Suprapubic skin (tissue), 4 donors: ENCODE measurements at regions not wholly inside any gene's neighbourhood (a gene's known extent, or its start where the extent isn't known, plus 50 kb on each side); places are given as distances from the start of the nearest gene placed in this dataset.

Source experiments
- DNase-seq, 2 donors: peaks; one replicate each; pipeline ENCODE4 v3.0.0-alpha.2; 2019; ENCODE audit warnings: low spot score in 2 of 2
- H3K27ac ChIP-seq: fragments of 200-600 bp; sonication (generic); one replicate; pipeline ENCODE4 v1.5.1; 2019
- H3K27me3 ChIP-seq: fragments of 200-600 bp; sonication (generic); one replicate; pipeline ENCODE4 v1.5.1; 2019
- H3K36me3 ChIP-seq: fragments of 200-600 bp; sonication (generic); one replicate; pipeline ENCODE4 v1.5.1; 2019
- H3K4me1 ChIP-seq: fragments of 200-600 bp; sonication (generic); one replicate; pipeline ENCODE4 v1.5.1; 2019
- H3K4me3 ChIP-seq: fragments of 200-600 bp; sonication (generic); one replicate; pipeline ENCODE4 v1.5.1; 2019; ENCODE audit warnings: mild to moderate bottlenecking
- H3K9me3 ChIP-seq: fragments of 200-600 bp; sonication (generic); one replicate; pipeline ENCODE4 v1.5.1; 2019
- EP300 ChIP-seq: sonication (generic); formaldehyde crosslinking; IDR thresholded peaks from one replicate; pipeline ENCODE4 v1.6.1; 2017; ENCODE audit warnings: antibody characterized with exemption
- POLR2A ChIP-seq, 2 donors: fragments of 450-650 bp; IDR thresholded peaks; one replicate each; pipeline ENCODE4 v1.6.1; 2017; ENCODE audit warnings: antibody characterized with exemption in 2 of 2, mild to moderate bottlenecking in 2 of 2, moderate library complexity in 2 of 2
- POLR2AphosphoS5 ChIP-seq, 3 donors: sonication (generic); formaldehyde crosslinking; IDR thresholded peaks; one replicate each; pipeline ENCODE4 v1.6.1; 2017; ENCODE audit warnings: antibody characterized with exemption in 3 of 3
- WGBS: methylation state at CpG from one replicate; pipeline ENCODE4 v1.1.5; 2018; 5-methylcytosine and 5-hydroxymethylcytosine counted together
- TF ChIP-seq, protein P1 (sequence below), 2 donors: fragments of 200-600 bp in 1 of 2; fragments of 450-650 bp in 1 of 2; sonication (generic) in 1 of 2; IDR thresholded peaks; one replicate each; pipeline ENCODE4 v1.5.1; 2016 to 2019; ENCODE audit warnings: antibody characterized with exemption in 2 of 2, mild to moderate bottlenecking in 1 of 2, moderate library complexity in 1 of 2

DNA sequence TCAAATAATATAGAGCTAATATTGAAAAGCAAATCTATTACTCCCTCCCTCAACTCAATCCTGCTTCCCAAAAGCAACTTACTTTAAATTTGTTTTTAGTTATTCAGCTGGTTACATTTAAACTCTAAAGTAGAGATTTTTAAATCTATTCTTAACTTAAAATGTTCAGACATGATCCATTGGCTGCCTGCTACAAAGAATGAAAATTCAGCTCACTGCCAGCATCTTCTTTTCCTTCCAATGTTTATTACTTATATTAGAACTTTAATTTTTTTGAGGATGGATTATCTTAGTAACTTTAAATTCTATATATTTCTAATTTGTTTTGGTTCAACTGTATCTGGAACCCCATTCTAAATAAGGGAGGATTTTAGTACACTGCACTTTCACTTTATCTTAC is 163.2 kb downstream of the TMEM167A start:
- no peak overlapping the region for H3K4me3 ChIP-seq
- H3K27ac ChIP-seq = no peak overlapping the region
- no peaks in the 10 kb centered on the region for H3K36me3 ChIP-seq
- no peaks in the 10 kb centered on the region for H3K4me1 ChIP-seq
- peaks cover 15% of the 10 kb centered on the region for H3K9me3 ChIP-seq
- no peaks in the 10 kb centered on the region for H3K27me3 ChIP-seq
- no peak for DNase-seq
- TF ChIP-seq, protein P1, sequence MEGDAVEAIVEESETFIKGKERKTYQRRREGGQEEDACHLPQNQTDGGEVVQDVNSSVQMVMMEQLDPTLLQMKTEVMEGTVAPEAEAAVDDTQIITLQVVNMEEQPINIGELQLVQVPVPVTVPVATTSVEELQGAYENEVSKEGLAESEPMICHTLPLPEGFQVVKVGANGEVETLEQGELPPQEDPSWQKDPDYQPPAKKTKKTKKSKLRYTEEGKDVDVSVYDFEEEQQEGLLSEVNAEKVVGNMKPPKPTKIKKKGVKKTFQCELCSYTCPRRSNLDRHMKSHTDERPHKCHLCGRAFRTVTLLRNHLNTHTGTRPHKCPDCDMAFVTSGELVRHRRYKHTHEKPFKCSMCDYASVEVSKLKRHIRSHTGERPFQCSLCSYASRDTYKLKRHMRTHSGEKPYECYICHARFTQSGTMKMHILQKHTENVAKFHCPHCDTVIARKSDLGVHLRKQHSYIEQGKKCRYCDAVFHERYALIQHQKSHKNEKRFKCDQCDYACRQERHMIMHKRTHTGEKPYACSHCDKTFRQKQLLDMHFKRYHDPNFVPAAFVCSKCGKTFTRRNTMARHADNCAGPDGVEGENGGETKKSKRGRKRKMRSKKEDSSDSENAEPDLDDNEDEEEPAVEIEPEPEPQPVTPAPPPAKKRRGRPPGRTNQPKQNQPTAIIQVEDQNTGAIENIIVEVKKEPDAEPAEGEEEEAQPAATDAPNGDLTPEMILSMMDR (IDR thresholded peaks at IDR 0.05) = no peak
- TF ChIP-seq POLR2AphosphoS5 (IDR thresholded peaks at IDR 0.05) = no peak
- no peak for TF ChIP-seq EP300
- no peak for TF ChIP-seq POLR2A (IDR thresholded peaks at IDR 0.05)

DNA sequence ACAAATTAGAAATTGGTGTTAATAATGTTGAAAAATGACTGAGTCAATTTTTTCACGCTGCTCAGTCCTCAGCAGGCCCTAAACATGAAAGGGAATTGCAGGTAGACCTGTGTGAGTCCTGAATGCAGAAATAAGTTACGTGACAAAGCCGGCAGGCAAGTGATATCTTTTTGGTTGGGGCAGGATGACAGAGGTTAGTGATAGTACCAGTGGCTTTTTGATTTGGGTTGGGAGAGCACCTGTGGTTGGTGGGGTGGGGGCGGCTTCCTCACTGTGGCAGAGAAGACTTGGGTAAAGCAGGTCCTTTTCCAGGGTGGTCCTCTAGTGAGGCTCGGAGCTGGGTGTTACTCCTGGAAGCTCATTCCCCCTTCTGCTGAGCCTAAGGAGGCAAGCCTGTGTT is 164.7 kb downstream of the TMEM167A start:
- 76% methylated on average over 5 of the region's 5 CpGs for WGBS
- DNase-seq = no peak
- no peaks in the 10 kb centered on the region for H3K4me1 ChIP-seq
- H3K4me3 ChIP-seq = no peak overlapping the region
- H3K27ac ChIP-seq = no peak overlapping the region
- H3K9me3 ChIP-seq = peaks cover 15% of the 10 kb centered on the region
- H3K36me3 ChIP-seq = no peaks in the 10 kb centered on the region
- H3K27me3 ChIP-seq = no peaks in the 10 kb centered on the region
- TF ChIP-seq POLR2AphosphoS5 (IDR thresholded peaks at IDR 0.05) = no peak
- no peak for TF ChIP-seq EP300
- no peak for TF ChIP-seq POLR2A (IDR thresholded peaks at IDR 0.05)
- TF ChIP-seq, protein P1 (IDR thresholded peaks at IDR 0.05) = no peak

DNA sequence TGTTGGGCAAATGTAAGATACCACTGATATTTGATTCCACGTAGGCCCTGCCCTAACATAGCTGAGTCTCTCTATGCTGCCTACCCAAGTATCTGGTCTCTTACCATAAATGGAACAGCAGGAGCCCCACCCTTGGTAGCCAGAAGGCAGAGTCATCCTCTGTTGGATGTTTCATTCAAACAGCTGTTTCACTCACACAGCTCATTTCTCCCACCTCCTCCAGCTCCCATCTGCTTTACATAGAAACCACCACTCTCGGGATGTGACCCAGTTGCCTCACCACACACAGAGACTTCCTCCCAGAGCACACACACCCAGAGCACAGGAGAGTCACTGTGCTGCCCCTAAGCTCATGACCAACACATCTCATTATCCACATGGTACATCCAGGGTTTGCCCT is 165.3 kb downstream of the TMEM167A start:
- Histone ChIP-seq H3K27me3 (no peaks in the 10 kb centered on the region), H3K4me1 (no peaks in the 10 kb centered on the region), H3K27ac (no peak overlapping the region), H3K4me3 (no peak overlapping the region), H3K9me3 (peaks cover 15% of the 10 kb centered on the region), H3K36me3 (no peaks in the 10 kb centered on the region)
- 28% methylated on average over 2 of the region's 2 CpGs for WGBS
- TF ChIP-seq, protein P1 (IDR thresholded peaks at IDR 0.05) = no peak
- TF ChIP-seq POLR2A (IDR thresholded peaks at IDR 0.05) = no peak
- no peak for TF ChIP-seq POLR2AphosphoS5 (IDR thresholded peaks at IDR 0.05)
- TF ChIP-seq EP300 = no peak
- no peak for DNase-seq

DNA sequence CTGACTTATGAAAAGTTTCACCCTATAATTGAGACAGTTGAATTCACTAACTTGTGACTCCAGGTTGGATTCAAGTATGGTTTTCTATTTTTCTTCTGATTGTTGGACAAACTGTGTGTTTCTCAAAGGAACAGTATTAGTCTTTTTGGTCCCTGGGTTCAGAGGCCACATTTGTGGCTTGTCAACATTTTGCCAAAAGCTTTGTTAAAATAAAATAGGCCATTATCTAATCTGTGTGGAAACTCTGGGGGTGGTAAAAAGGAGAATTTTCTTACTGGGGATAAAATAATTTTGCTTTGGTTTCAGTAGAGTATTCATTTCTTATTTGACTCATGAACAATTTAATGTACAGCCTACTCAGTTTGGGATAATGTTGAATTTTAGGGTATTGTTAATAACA is 166.3 kb downstream of the TMEM167A start:
- Histone ChIP-seq H3K4me1 (no peaks in the 10 kb centered on the region), H3K4me3 (no peak overlapping the region), H3K27me3 (no peaks in the 10 kb centered on the region), H3K9me3 (peaks cover 6% of the 10 kb centered on the region), H3K27ac (no peak overlapping the region), H3K36me3 (no peaks in the 10 kb centered on the region)
- DNase-seq = no peak
- TF ChIP-seq POLR2AphosphoS5 (IDR thresholded peaks at IDR 0.05) = no peak
- TF ChIP-seq, protein P1 (IDR thresholded peaks at IDR 0.05) = no peak
- no peak for TF ChIP-seq EP300
- no peak for TF ChIP-seq POLR2A (IDR thresholded peaks at IDR 0.05)

GRCh38 chr5:82910491-82910890 is 166.7 kb downstream of the TMEM167A start:
- Histone ChIP-seq H3K4me3 (no peak overlapping the region), H3K4me1 (no peaks in the 10 kb centered on the region), H3K36me3 (no peaks in the 10 kb centered on the region), H3K27me3 (no peaks in the 10 kb centered on the region), H3K27ac (no peak overlapping the region), H3K9me3 (peaks cover 2% of the 10 kb centered on the region)
- no peak for DNase-seq
- TF ChIP-seq POLR2AphosphoS5 (IDR thresholded peaks at IDR 0.05) (no peak), POLR2A (IDR thresholded peaks at IDR 0.05) (no peak), EP300 (no peak)
- TF ChIP-seq, protein P1 (IDR thresholded peaks at IDR 0.05) = no peak
- WGBS = 86% methylated on average over 2 of the region's 2 CpGs
